ENCODE measurements at regions not wholly inside any gene's neighbourhood (a gene's known extent, or its start where the extent isn't known, plus 50 kb on each side); places are given as distances from the start of the nearest gene placed in this dataset.

DNA sequence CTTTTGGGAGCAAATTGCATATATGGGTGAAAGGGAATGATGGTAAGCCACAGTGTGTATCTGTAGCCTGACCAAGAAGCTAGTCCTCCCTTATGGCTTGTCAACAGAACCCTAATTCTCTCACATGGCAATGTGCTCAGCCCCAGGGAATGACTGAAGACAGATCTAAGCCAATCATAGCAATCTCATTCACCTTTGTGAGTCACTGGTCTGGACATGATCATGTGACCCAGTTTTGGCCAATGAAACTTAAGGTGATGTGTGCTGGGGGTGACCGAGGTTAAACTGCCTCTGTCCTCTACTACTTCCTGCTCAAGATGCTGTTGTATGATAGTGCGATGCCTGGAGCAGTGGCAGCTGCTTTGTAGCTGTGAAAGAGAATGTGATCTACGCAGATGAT is 491.2 kb upstream of the HS6ST1 start (continued):
- TF ChIP-seq RXRA (IDR thresholded peaks at IDR 0.05) (no peak), HNF4A (conservative IDR thresholded peaks at IDR 0.05) (no peak)

DNA sequence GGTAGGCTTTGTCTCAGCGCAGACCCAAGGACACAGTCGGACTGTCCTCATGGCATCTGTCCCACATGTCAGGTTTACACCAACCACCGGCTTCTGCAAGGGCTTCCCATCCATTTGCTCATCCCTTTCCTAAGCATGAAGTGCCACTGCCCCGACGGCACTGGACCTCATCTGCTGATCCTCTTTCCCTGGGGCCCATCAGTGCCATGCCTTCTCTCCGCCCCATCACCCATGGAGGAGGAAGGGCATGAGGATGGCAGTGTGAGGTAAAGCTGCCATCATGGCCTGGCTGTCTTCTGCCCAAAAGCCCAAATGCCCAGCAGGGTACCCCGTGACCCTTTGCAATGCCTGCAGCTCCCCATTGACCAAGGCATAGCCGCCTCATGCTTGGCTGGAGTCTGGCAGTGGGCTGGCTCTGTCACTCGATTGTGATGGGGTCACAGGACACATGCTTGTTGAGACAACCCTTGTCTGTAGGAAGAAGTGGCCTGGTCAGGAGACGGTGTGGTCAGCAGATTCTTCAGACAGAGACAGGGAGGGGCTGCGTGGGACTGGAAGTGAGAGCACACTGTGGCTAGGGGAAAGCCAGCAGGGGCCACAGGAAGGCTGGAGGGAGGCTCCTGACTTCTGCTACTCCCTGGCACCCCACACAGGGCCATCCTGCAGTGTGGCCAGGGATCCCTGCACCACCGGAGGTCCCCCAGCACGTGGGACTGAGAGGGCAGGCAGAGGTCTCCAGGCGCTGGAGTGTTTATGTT is 493.7 kb upstream of the HS6ST1 start:
- DNase-seq (ENCODE audit: low spot score): peak; percentile 25
- H3K27ac ChIP-seq (ENCODE audit: low read depth in 1 of 2, low read length in 2 of 2): no peak overlapping the region
- peaks cover 0 to 2% (median 0%) of the 10 kb centered on the region in 4 donors for H3K9me3 ChIP-seq (ENCODE audit: control insufficient read depth in 4 of 4, low read length in 3 of 4)
- H3K27me3 ChIP-seq (ENCODE audit: control insufficient read depth in 4 of 4, insufficient read depth in 4 of 4, low read length in 3 of 4): no peaks in the 10 kb centered on the region
- 80% methylated on average over 14 of the region's 14 CpGs for WGBS
- H3K4me3 ChIP-seq (ENCODE audit: low read depth in 1 of 3, low read length in 3 of 3): no peak overlapping the region
- TF ChIP-seq FOXA2 (IDR thresholded peaks at IDR 0.05) (no peak), JUND (IDR thresholded peaks at IDR 0.05) (no peak), EGR1 (IDR thresholded peaks at IDR 0.05; ENCODE audit: low read depth in 2 of 2) (no peak), TAF1 (conservative IDR thresholded peaks at IDR 0.05) (no peak), FOXA1 (IDR thresholded peaks at IDR 0.05) (no peak), RAD21 (IDR thresholded peaks at IDR 0.05) (no peak), YY1 (IDR thresholded peaks at IDR 0.05) (no peak), HNF4A (conservative IDR thresholded peaks at IDR 0.05) (no peak), NR2F2 (IDR thresholded peaks at IDR 0.05) (no peak), HNF4G (IDR thresholded peaks at IDR 0.05) (no peak), RXRA (IDR thresholded peaks at IDR 0.05) (no peak), SP1 (IDR thresholded peaks at IDR 0.05) (no peak), GABPA (IDR thresholded peaks at IDR 0.05 in 1 of 2, conservative IDR thresholded peaks at IDR 0.05 in 1 of 2) (no peak)
- TF ChIP-seq, protein P1, sequence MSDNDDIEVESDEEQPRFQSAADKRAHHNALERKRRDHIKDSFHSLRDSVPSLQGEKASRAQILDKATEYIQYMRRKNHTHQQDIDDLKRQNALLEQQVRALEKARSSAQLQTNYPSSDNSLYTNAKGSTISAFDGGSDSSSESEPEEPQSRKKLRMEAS (IDR thresholded peaks at IDR 0.05): no peak
- TF ChIP-seq, protein P2, sequence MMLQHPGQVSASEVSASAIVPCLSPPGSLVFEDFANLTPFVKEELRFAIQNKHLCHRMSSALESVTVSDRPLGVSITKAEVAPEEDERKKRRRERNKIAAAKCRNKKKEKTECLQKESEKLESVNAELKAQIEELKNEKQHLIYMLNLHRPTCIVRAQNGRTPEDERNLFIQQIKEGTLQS (IDR thresholded peaks at IDR 0.05): no peak
- TF ChIP-seq, protein P3, sequence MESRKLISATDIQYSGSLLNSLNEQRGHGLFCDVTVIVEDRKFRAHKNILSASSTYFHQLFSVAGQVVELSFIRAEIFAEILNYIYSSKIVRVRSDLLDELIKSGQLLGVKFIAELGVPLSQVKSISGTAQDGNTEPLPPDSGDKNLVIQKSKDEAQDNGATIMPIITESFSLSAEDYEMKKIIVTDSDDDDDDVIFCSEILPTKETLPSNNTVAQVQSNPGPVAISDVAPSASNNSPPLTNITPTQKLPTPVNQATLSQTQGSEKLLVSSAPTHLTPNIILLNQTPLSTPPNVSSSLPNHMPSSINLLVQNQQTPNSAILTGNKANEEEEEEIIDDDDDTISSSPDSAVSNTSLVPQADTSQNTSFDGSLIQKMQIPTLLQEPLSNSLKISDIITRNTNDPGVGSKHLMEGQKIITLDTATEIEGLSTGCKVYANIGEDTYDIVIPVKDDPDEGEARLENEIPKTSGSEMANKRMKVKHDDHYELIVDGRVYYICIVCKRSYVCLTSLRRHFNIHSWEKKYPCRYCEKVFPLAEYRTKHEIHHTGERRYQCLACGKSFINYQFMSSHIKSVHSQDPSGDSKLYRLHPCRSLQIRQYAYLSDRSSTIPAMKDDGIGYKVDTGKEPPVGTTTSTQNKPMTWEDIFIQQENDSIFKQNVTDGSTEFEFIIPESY (IDR thresholded peaks at IDR 0.05): no peak
- TF ChIP-seq, protein P4, sequence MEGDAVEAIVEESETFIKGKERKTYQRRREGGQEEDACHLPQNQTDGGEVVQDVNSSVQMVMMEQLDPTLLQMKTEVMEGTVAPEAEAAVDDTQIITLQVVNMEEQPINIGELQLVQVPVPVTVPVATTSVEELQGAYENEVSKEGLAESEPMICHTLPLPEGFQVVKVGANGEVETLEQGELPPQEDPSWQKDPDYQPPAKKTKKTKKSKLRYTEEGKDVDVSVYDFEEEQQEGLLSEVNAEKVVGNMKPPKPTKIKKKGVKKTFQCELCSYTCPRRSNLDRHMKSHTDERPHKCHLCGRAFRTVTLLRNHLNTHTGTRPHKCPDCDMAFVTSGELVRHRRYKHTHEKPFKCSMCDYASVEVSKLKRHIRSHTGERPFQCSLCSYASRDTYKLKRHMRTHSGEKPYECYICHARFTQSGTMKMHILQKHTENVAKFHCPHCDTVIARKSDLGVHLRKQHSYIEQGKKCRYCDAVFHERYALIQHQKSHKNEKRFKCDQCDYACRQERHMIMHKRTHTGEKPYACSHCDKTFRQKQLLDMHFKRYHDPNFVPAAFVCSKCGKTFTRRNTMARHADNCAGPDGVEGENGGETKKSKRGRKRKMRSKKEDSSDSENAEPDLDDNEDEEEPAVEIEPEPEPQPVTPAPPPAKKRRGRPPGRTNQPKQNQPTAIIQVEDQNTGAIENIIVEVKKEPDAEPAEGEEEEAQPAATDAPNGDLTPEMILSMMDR (IDR thresholded peaks at IDR 0.05; ENCODE audit: low read depth, low read length, missing input control): no peak
- TF ChIP-seq, protein P5, sequence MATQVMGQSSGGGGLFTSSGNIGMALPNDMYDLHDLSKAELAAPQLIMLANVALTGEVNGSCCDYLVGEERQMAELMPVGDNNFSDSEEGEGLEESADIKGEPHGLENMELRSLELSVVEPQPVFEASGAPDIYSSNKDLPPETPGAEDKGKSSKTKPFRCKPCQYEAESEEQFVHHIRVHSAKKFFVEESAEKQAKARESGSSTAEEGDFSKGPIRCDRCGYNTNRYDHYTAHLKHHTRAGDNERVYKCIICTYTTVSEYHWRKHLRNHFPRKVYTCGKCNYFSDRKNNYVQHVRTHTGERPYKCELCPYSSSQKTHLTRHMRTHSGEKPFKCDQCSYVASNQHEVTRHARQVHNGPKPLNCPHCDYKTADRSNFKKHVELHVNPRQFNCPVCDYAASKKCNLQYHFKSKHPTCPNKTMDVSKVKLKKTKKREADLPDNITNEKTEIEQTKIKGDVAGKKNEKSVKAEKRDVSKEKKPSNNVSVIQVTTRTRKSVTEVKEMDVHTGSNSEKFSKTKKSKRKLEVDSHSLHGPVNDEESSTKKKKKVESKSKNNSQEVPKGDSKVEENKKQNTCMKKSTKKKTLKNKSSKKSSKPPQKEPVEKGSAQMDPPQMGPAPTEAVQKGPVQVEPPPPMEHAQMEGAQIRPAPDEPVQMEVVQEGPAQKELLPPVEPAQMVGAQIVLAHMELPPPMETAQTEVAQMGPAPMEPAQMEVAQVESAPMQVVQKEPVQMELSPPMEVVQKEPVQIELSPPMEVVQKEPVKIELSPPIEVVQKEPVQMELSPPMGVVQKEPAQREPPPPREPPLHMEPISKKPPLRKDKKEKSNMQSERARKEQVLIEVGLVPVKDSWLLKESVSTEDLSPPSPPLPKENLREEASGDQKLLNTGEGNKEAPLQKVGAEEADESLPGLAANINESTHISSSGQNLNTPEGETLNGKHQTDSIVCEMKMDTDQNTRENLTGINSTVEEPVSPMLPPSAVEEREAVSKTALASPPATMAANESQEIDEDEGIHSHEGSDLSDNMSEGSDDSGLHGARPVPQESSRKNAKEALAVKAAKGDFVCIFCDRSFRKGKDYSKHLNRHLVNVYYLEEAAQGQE (IDR thresholded peaks at IDR 0.05): no peak
- H3K36me3 ChIP-seq (ENCODE audit: control insufficient read depth in 4 of 4, insufficient read depth in 3 of 4, low read depth in 1 of 4, low read length in 3 of 4): no peaks in the 10 kb centered on the region
- no peak overlapping the region for H3K9ac ChIP-seq (ENCODE audit: low read depth in 1 of 2, low read length in 2 of 2)
- H3K4me1 ChIP-seq (ENCODE audit: control insufficient read depth in 4 of 4, insufficient read depth in 4 of 4, low read length in 3 of 4): no peaks in the 10 kb centered on the region

Measured in liver (tissue), 8 donors.